ENCODE measurements at regions not wholly inside any gene's neighbourhood (a gene's known extent, or its start where the extent isn't known, plus 50 kb on each side); places are given as distances from the start of the nearest gene placed in this dataset.

DNA sequence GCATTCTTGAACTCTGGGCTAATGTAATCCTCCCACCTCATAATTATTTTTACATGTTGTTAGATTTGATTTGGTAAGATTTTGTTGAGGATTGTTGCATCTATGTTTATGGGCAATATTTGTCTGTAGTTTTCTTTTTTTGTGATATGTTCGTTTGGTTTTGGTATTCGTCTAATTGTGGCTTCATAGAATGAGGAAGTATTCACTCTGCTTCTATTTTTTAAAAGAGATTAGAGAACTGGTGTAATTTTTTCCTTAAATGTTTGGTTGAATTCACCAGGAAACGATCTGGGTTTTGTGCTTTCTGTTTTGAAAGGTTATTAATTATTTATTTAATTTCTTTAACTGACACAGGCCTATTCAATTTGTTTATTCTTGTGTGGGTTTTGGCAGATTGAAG, 161.2 kb upstream of the NUDT6 start:
- Histone ChIP-seq H3K36me3 (ENCODE audit: control insufficient read depth, insufficient read depth, low read length) (peaks cover 2% of the 10 kb centered on the region), H3K9me3 (replicated peaks; ENCODE audit: control insufficient read depth, low read depth, low read length) (no peaks in the 10 kb centered on the region), H3K27ac (ENCODE audit: low read length) (no peak overlapping the region), H3K27me3 (ENCODE audit: control insufficient read depth, insufficient read depth, low read length) (no peaks in the 10 kb centered on the region), H3K4me3 (ENCODE audit: low read length) (no peak overlapping the region), H3K4me1 (ENCODE audit: control insufficient read depth, insufficient read depth, low read length) (no peaks in the 10 kb centered on the region)
- WGBS (ENCODE audit: insufficient coverage), result no CpG with 5 or more reads among the region's 3 CpGs
- DNase-seq, result no peak

- Histone ChIP-seq H3K9me3 (replicated peaks; ENCODE audit: control insufficient read depth, low read depth, low read length) (peaks cover 3% of the 10 kb centered on the region), H3K36me3 (ENCODE audit: control insufficient read depth, insufficient read depth, low read length) (peaks cover 10% of the 10 kb centered on the region), H3K4me3 (ENCODE audit: low read length) (no peak overlapping the region), H3K27ac (ENCODE audit: low read length) (no peak overlapping the region), H3K4me1 (ENCODE audit: control insufficient read depth, insufficient read depth, low read length) (no peaks in the 10 kb centered on the region), H3K27me3 (ENCODE audit: control insufficient read depth, insufficient read depth, low read length) (no peaks in the 10 kb centered on the region)
- no peak for DNase-seq
- WGBS (ENCODE audit: insufficient coverage), result no CpG with 5 or more reads among the region's 4 CpGs
Observed at GRCh38 chr4:123088501-123088900, 166.1 kb upstream of the NUDT6 start.

DNA sequence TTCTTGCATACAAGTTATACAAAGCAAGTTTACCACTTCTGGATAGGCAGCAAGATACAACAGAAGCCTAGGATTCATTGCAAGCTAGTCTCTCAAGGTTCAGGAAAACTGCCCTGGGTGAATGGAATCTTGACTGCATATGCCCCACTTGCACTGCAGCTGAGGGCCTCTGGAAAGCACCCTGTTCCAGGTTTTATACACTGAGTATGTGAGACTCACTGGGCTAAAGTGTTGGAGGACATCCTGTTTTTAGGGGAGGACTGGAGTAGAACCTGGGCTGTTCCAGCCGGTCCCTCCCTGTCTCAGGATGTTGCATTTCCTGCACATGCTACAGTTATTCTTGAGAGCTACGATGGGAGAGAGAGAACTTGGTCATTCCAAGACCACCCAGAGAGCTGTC, 168.5 kb upstream of the NUDT6 start:
- no peaks in the 10 kb centered on the region for H3K27me3 ChIP-seq (ENCODE audit: control insufficient read depth, insufficient read depth, low read length)
- peaks cover 10% of the 10 kb centered on the region for H3K36me3 ChIP-seq (ENCODE audit: control insufficient read depth, insufficient read depth, low read length)
- no peaks in the 10 kb centered on the region for H3K4me1 ChIP-seq (ENCODE audit: control insufficient read depth, insufficient read depth, low read length)
- no peak overlapping the region for H3K27ac ChIP-seq (ENCODE audit: low read length)
- no CpG with 5 or more reads among the region's 2 CpGs for WGBS (ENCODE audit: insufficient coverage)
- no peak for DNase-seq
- no peak overlapping the region for H3K4me3 ChIP-seq (ENCODE audit: low read length)
- H3K9me3 ChIP-seq (replicated peaks; ENCODE audit: control insufficient read depth, low read depth, low read length), result peaks cover 3% of the 10 kb centered on the region

DNA sequence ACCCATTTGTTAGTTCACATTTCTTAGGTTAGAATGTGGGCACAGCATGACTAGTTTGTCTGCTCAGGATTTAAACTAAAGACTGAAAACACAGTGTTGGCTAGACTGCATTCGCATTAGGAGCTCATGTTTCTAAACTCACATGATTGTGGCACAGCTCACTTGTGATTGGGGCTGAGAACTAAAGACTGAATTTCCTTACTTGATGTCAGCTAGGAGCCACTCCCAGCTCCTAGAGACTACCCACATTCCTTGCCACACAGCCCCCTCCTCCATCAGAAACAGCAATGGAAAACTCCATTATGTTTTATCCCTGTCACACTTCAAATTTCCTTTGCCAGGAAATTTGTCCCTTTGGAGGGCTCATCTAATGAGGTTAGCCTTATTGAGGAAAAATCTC, 170.2 kb upstream of the NUDT6 start:
- Histone ChIP-seq H3K27ac (ENCODE audit: low read length) (no peak overlapping the region), H3K4me3 (ENCODE audit: low read length) (no peak overlapping the region), H3K27me3 (ENCODE audit: control insufficient read depth, insufficient read depth, low read length) (no peaks in the 10 kb centered on the region), H3K4me1 (ENCODE audit: control insufficient read depth, insufficient read depth, low read length) (no peaks in the 10 kb centered on the region), H3K36me3 (ENCODE audit: control insufficient read depth, insufficient read depth, low read length) (peaks cover 10% of the 10 kb centered on the region), H3K9me3 (replicated peaks; ENCODE audit: control insufficient read depth, low read depth, low read length) (peaks cover 3% of the 10 kb centered on the region)
- no peak for DNase-seq
- 100% methylated on average over 1 of the region's 1 CpG for WGBS (ENCODE audit: insufficient coverage)

DNA sequence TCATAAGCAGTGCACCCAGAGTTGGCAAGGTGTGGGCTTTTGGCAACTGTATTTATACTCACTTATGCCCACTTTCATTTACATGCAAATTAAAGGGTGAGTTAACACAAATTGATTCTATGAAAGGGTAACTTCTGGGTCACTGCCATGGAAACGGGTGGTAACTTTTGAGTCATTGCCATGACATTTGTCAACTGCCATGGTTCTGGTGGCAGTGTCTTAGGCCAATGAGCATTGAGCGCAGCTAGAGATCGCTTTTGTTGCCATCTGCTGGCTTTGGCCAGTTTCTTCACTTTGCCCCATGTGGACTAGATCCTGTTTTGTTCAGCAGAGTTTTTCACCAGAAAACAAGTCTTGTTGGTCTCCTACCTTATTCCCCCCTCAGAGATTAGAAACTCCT, 170.8 kb upstream of the NUDT6 start:
- no peak for DNase-seq
- no peak overlapping the region for H3K4me3 ChIP-seq (ENCODE audit: low read length)
- H3K27ac ChIP-seq (ENCODE audit: low read length), result no peak overlapping the region
- no peaks in the 10 kb centered on the region for H3K27me3 ChIP-seq (ENCODE audit: control insufficient read depth, insufficient read depth, low read length)
- peaks cover 3% of the 10 kb centered on the region for H3K9me3 ChIP-seq (replicated peaks; ENCODE audit: control insufficient read depth, low read depth, low read length)
- 94% methylated on average over 3 of the region's 3 CpGs for WGBS (ENCODE audit: insufficient coverage)
- H3K4me1 ChIP-seq (ENCODE audit: control insufficient read depth, insufficient read depth, low read length), result no peaks in the 10 kb centered on the region
- H3K36me3 ChIP-seq (ENCODE audit: control insufficient read depth, insufficient read depth, low read length), result peaks cover 10% of the 10 kb centered on the region

DNA sequence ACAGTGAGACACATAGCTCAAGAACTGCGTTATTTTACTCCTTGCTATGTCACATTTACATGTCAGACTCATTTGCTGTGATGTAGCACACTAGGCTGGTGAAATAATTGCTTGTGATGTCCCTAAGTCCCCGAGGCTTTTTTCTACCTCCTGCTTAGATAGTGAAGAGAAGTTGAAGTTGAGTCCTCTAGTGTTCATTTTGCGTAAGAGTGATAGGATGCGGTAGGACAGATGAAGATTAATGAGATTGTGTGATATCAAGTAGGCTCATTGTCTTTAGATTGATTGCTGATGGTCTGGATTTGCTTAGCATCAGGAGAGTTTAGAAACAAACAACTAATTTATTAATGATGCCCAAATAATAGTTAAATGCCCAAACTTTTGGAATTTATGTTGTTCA, 173.6 kb upstream of the NUDT6 start:
- H3K27ac ChIP-seq (ENCODE audit: low read length), result no peak overlapping the region
- H3K27me3 ChIP-seq (ENCODE audit: control insufficient read depth, insufficient read depth, low read length), result no peaks in the 10 kb centered on the region
- H3K4me3 ChIP-seq (ENCODE audit: low read length), result no peak overlapping the region
- H3K9me3 ChIP-seq (replicated peaks; ENCODE audit: control insufficient read depth, low read depth, low read length), result peaks cover under 1% of the 10 kb centered on the region
- H3K36me3 ChIP-seq (ENCODE audit: control insufficient read depth, insufficient read depth, low read length), result peaks cover 7% of the 10 kb centered on the region
- DNase-seq, result no peak
- H3K4me1 ChIP-seq (ENCODE audit: control insufficient read depth, insufficient read depth, low read length), result no peaks in the 10 kb centered on the region
- WGBS (ENCODE audit: insufficient coverage), result 92% methylated on average over 2 of the region's 4 CpGs

- peaks cover 2% of the 10 kb centered on the region for H3K4me1 ChIP-seq (ENCODE audit: control insufficient read depth, insufficient read depth, low read length)
- H3K27me3 ChIP-seq (ENCODE audit: control insufficient read depth, insufficient read depth, low read length), result no peaks in the 10 kb centered on the region
- WGBS (ENCODE audit: insufficient coverage), result no CpG with 5 or more reads among the region's 3 CpGs
- H3K9me3 ChIP-seq (replicated peaks; ENCODE audit: control insufficient read depth, low read depth, low read length), result no peaks in the 10 kb centered on the region
- peak; percentile 81 for DNase-seq
- H3K27ac ChIP-seq (ENCODE audit: low read length), result peak overlapping the region; percentile 9
- H3K36me3 ChIP-seq (ENCODE audit: control insufficient read depth, insufficient read depth, low read length), result peaks cover 3% of the 10 kb centered on the region
- H3K4me3 ChIP-seq (ENCODE audit: low read length), result no peak overlapping the region
Observed at GRCh38 chr4:123102897-123103471, 180.6 kb upstream of the NUDT6 start.

- DNase-seq, result peak; percentile 91
- no peaks in the 10 kb centered on the region for H3K9me3 ChIP-seq (replicated peaks; ENCODE audit: control insufficient read depth, low read depth, low read length)
- peaks cover 3% of the 10 kb centered on the region for H3K36me3 ChIP-seq (ENCODE audit: control insufficient read depth, insufficient read depth, low read length)
- WGBS (ENCODE audit: insufficient coverage), result no CpG with 5 or more reads among the region's 3 CpGs
- no peak overlapping the region for H3K4me3 ChIP-seq (ENCODE audit: low read length)
- no peaks in the 10 kb centered on the region for H3K27me3 ChIP-seq (ENCODE audit: control insufficient read depth, insufficient read depth, low read length)
- peak overlapping the region; percentile 56 for H3K27ac ChIP-seq (ENCODE audit: low read length)
- peaks cover 2% of the 10 kb centered on the region for H3K4me1 ChIP-seq (ENCODE audit: control insufficient read depth, insufficient read depth, low read length)
Observed at GRCh38 chr4:123104310-123105025, 182.1 kb upstream of the NUDT6 start.

- peaks cover 3% of the 10 kb centered on the region for H3K36me3 ChIP-seq (ENCODE audit: control insufficient read depth, insufficient read depth, low read length)
- peaks cover 2% of the 10 kb centered on the region for H3K4me1 ChIP-seq (ENCODE audit: control insufficient read depth, insufficient read depth, low read length)
- WGBS (ENCODE audit: insufficient coverage), result 52% methylated on average over 3 of the region's 5 CpGs
- no peak overlapping the region for H3K4me3 ChIP-seq (ENCODE audit: low read length)
- no peaks in the 10 kb centered on the region for H3K27me3 ChIP-seq (ENCODE audit: control insufficient read depth, insufficient read depth, low read length)
- peak overlapping the region; percentile 56 for H3K27ac ChIP-seq (ENCODE audit: low read length)
- no peaks in the 10 kb centered on the region for H3K9me3 ChIP-seq (replicated peaks; ENCODE audit: control insufficient read depth, low read depth, low read length)
- peak; percentile 44 for DNase-seq
Observed at GRCh38 chr4:123105026-123105420, 182.6 kb upstream of the NUDT6 start.

DNA sequence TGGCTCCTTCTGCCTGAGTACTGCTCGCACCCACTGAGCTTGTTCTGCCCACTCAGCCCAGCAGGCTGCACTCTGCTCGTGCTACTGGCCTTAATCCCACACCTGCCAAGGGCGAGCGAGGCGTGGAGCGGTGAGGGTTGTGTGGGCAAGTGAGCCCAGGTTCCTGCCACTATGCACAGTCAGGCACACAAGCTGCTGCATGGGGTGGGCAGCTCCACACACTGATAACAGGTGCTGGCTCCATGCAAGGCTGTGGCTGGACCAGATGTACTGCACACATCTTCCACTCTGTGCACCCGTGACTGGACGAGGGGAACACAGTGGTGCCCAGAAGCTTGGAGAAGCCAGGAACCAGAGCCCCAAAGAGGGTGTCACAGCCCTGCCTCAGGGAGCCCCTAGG, 184.3 kb upstream of the NUDT6 start:
- Histone ChIP-seq H3K4me1 (ENCODE audit: control insufficient read depth, insufficient read depth, low read length) (peaks cover 2% of the 10 kb centered on the region), H3K36me3 (ENCODE audit: control insufficient read depth, insufficient read depth, low read length) (peaks cover 3% of the 10 kb centered on the region), H3K9me3 (replicated peaks; ENCODE audit: control insufficient read depth, low read depth, low read length) (no peaks in the 10 kb centered on the region), H3K4me3 (ENCODE audit: low read length) (no peak overlapping the region), H3K27me3 (ENCODE audit: control insufficient read depth, insufficient read depth, low read length) (no peaks in the 10 kb centered on the region), H3K27ac (ENCODE audit: low read length) (no peak overlapping the region)
- no peak for DNase-seq
- 91% methylated on average over 8 of the region's 8 CpGs for WGBS (ENCODE audit: insufficient coverage)
